Left ventricle myocardium inferior (tissue), 1 donor: ENCODE measurements at regions not wholly inside any gene's neighbourhood (a gene's known extent, or its start where the extent isn't known, plus 50 kb on each side); places are given as distances from the start of the nearest gene placed in this dataset.

ENCODE experiments used
- DNase-seq: peaks from one replicate; pipeline ENCODE4 v3.0.0-alpha.2; 2020
- H3K27ac ChIP-seq: fragments of 200-600 bp; replicated peaks from 2 replicates; pipeline ENCODE4 v1.8.0; 2021
- H3K27me3 ChIP-seq: fragments of 200-600 bp; 2 replicates; pipeline ENCODE4 v1.8.0; 2021; ENCODE audit warnings: low read depth
- H3K36me3 ChIP-seq: fragments of 200-600 bp; 2 replicates; pipeline ENCODE4 v1.8.0; 2021
- H3K4me1 ChIP-seq: fragments of 200-600 bp; 2 replicates; pipeline ENCODE4 v1.8.0; 2021
- H3K4me3 ChIP-seq: fragments of 200-600 bp; 2 replicates; pipeline ENCODE4 v1.8.0; 2021; ENCODE audit warnings: mild to moderate bottlenecking, moderate library complexity
- H3K9me3 ChIP-seq: fragments of 200-600 bp; replicated peaks from 2 replicates; pipeline ENCODE4 v1.8.0; 2021
- CTCF ChIP-seq: fragments of 200-600 bp; IDR thresholded peaks from 2 replicates; pipeline ENCODE4 v1.8.0; 2021; ENCODE audit warnings: antibody characterized with exemption, mild to moderate bottlenecking, borderline replicate concordance
- intact Hi-C: fragments of 100-400 bp; cut with micrococcal nuclease; formaldehyde crosslinking; loops from one replicate; pipeline ENCODE4 v1.11.0; 2022
- donor health status: DM: no; HTN: yes; CAD: no; lungs with severe emphysema.

GRCh38 chr15:31577108-31577507 lies 250.5 kb downstream of the KLF13 start:
- TF ChIP-seq CTCF: no peak
- peaks cover 8% of the 10 kb centered on the region for H3K4me1 ChIP-seq
- H3K27me3 ChIP-seq: no peaks in the 10 kb centered on the region
- H3K4me3 ChIP-seq: no peak overlapping the region
- H3K36me3 ChIP-seq: no peaks in the 10 kb centered on the region
- H3K27ac ChIP-seq: no peak overlapping the region
- intact Hi-C loops: no loop called here
- no peak for DNase-seq
- H3K9me3 ChIP-seq: peaks cover 16% of the 10 kb centered on the region

GRCh38 chr15:31579282-31579681 lies 252.6 kb downstream of the KLF13 start:
- H3K36me3 ChIP-seq: no peaks in the 10 kb centered on the region
- no peak overlapping the region for H3K4me3 ChIP-seq
- H3K27me3 ChIP-seq: no peaks in the 10 kb centered on the region
- H3K4me1 ChIP-seq: peaks cover 8% of the 10 kb centered on the region
- peaks cover 27% of the 10 kb centered on the region for H3K9me3 ChIP-seq
- TF ChIP-seq CTCF: no peak
- intact Hi-C loops: no loop called here
- no peak for DNase-seq
- no peak overlapping the region for H3K27ac ChIP-seq

GRCh38 chr15:31579976-31580375 lies 253.3 kb downstream of the KLF13 start:
- H3K27me3 ChIP-seq: no peaks in the 10 kb centered on the region
- no peak overlapping the region for H3K27ac ChIP-seq
- TF ChIP-seq CTCF: no peak
- no peak overlapping the region for H3K4me3 ChIP-seq
- H3K36me3 ChIP-seq: no peaks in the 10 kb centered on the region
- DNase-seq: no peak
- intact Hi-C loops: no loop called here
- peaks cover 4% of the 10 kb centered on the region for H3K4me1 ChIP-seq
- peaks cover 27% of the 10 kb centered on the region for H3K9me3 ChIP-seq

- Histone ChIP-seq H3K9me3 (peaks cover 27% of the 10 kb centered on the region), H3K27ac (no peak overlapping the region), H3K4me1 (no peaks in the 10 kb centered on the region), H3K27me3 (no peaks in the 10 kb centered on the region), H3K36me3 (no peaks in the 10 kb centered on the region), H3K4me3 (no peak overlapping the region)
- intact Hi-C loops: no loop called here
- no peak for DNase-seq
- no peak for TF ChIP-seq CTCF
Measured at GRCh38 chr15:31584195-31584594, 257.6 kb downstream of the KLF13 start.

- intact Hi-C loops: no loop called here
- no peak for TF ChIP-seq CTCF
- no peaks in the 10 kb centered on the region for H3K4me1 ChIP-seq
Measured at GRCh38 chr15:31585240-31585639, 258.6 kb downstream of the KLF13 start.

GRCh38 chr15:31586841-31587240 lies 260.2 kb downstream of the KLF13 start:
- no peak overlapping the region for H3K27ac ChIP-seq
- no peaks in the 10 kb centered on the region for H3K36me3 ChIP-seq
- intact Hi-C loops: no loop called here
- no peak for DNase-seq
- H3K9me3 ChIP-seq: peaks cover 14% of the 10 kb centered on the region
- no peak overlapping the region for H3K4me3 ChIP-seq
- TF ChIP-seq CTCF: no peak
- no peaks in the 10 kb centered on the region for H3K27me3 ChIP-seq
- H3K4me1 ChIP-seq: no peaks in the 10 kb centered on the region

More at GRCh38 chr15:31585240-31585639, 258.6 kb downstream of the KLF13 start:
- H3K9me3 ChIP-seq: peaks cover 27% of the 10 kb centered on the region
- H3K4me3 ChIP-seq: no peak overlapping the region
- H3K27ac ChIP-seq: no peak overlapping the region
- no peaks in the 10 kb centered on the region for H3K27me3 ChIP-seq
- no peak for DNase-seq
- H3K36me3 ChIP-seq: no peaks in the 10 kb centered on the region
